Adrenal gland (tissue), 9 donors: ENCODE measurements at regions not wholly inside any gene's neighbourhood (a gene's known extent, or its start where the extent isn't known, plus 50 kb on each side); places are given as distances from the start of the nearest gene placed in this dataset.

Experiments
- DNase-seq, 7 donors: peaks; one replicate each; pipeline ENCODE4 v3.0.0-alpha.2; 2019 to 2020
- H3K27ac ChIP-seq, 5 donors: fragments of 200-600 bp; sonication (generic) in 4 of 5; 1 replicate in 3 of 5; 2 replicates in 2 of 5; pipeline versions ENCODE4 v1.5.1 to v1.8.0; 2016 to 2020; ENCODE audit warnings: mild to moderate bottlenecking in 1 of 5
- H3K27me3 ChIP-seq: fragments of 200-600 bp; 2 replicates; pipeline ENCODE4 v1.8.0; 2021
- H3K36me3 ChIP-seq, 2 donors: fragments of 200-600 bp; replicated peaks in 1 of 2; 1 replicate in 1 of 2; 2 replicates in 1 of 2; pipeline versions ENCODE4 v1.5.1 to v1.8.0; 2018 to 2022
- H3K4me1 ChIP-seq, 2 donors: fragments of 200-600 bp; replicated peaks in 1 of 2; 1 replicate in 1 of 2; 2 replicates in 1 of 2; pipeline versions ENCODE4 v1.5.1 to v1.8.0; 2018 to 2021
- H3K4me3 ChIP-seq, 4 donors: fragments of 200-600 bp; sonication (generic) in 3 of 4; one replicate each; pipeline ENCODE4 v1.5.1; 2016 to 2018
- H3K9me3 ChIP-seq, 3 donors: fragments of 200-600 bp; sonication (generic) in 1 of 3; replicated peaks in 1 of 3; 1 replicate in 2 of 3; 2 replicates in 1 of 3; pipeline versions ENCODE4 v1.5.1 to v1.8.0; 2016 to 2021
- POLR2A ChIP-seq, 2 donors: fragments of 450-650 bp; IDR thresholded peaks; one replicate each; pipeline ENCODE4 v1.6.1; 2017; ENCODE audit warnings: antibody characterized with exemption in 2 of 2, mild to moderate bottlenecking in 2 of 2, moderate library complexity in 1 of 2
- WGBS, 4 donors: extraction: QIAGEN DNeasy Blood & Tissue Kit in 2 of 4; methylation state at CpG; one replicate each; pipeline versions ENCODE4 v1.1.5 to v1.1.7; 2013 to 2017; 5-methylcytosine and 5-hydroxymethylcytosine counted together
- intact Hi-C, 2 donors: fragments of 100-400 bp; cut with DNase I; formaldehyde crosslinking; loops; one replicate each; pipeline versions ENCODE4 v1.14.1 to v1.15.0; 2022 to 2023
- TF ChIP-seq, protein P1 (sequence below), 6 experiments: fragments of 450-650 bp in 4 of 6; fragments of 200-600 bp in 2 of 6; sonication (generic) in 1 of 6; IDR thresholded peaks; 1 replicate in 5 of 6; 2 replicates in 1 of 6; pipeline versions ENCODE4 v1.5.1 to v1.8.0; 2016 to 2021; ENCODE audit warnings: antibody characterized with exemption in 6 of 6, mild to moderate bottlenecking in 2 of 6, moderate library complexity in 1 of 6
- donor health status: healthy with polysubstance abuse.
- donor health status: Bipolar disorder and iron deficiency.
- donor health status: DM: yes; HTN: yes; CAD: no.
- donor health status: DM: no; HTN: no; CAD: no.
- donor health status: DM: no; HTN: no; CAD: no.

DNA sequence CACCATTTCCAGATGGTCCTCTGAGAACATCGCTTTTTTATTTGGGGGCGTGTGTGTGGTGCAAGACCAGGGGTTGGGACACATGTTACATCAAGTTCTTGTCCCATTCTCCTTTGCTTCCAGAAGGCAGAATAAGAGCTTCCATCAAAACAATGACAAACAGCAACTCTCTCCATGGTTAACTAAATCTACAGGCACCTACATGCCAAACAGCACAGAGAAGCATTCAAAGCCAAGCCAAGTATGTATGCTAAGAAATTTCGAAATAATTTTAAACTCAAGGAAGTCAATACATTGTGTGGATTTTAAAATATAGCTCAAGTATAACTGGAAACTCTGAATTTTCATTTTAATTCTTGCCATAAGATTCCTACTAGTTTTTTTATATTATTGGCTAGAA is 105.6 kb downstream of the SEC61B start:
- 72 to 87% (median 78%) methylated on average over 3 of the region's 3 CpGs for WGBS, 4 donors

DNA sequence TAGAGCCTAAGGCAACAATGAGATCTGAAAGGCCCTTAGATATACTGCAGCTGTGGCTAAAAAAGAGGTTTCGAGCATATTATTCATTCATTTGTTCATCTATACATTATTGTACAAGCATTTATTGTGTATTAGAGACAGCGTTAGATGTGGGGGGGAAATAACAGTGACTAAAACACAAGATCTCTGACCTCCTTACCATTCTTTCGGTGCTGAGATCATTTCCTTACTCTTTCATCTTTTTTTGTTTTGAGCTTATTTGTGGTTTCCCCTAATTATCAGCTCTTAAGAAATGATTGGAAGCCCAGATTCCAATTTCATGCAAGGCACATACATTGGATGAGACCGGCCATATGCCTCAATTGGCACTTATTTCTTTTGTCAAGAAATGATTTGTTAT is 113.2 kb downstream of the SEC61B start:
- WGBS, 4 donors = 84 to 92% (median 86%) methylated on average over 4 of the region's 4 CpGs
- DNase-seq = no peak
- no peaks in the 10 kb centered on the region for H3K4me1 ChIP-seq
- no peaks in the 10 kb centered on the region for H3K27me3 ChIP-seq
- no peak overlapping the region for H3K27ac ChIP-seq
- no peaks in the 10 kb centered on the region for H3K36me3 ChIP-seq
- H3K9me3 ChIP-seq = no peaks in the 10 kb centered on the region
- TF ChIP-seq POLR2A (IDR thresholded peaks at IDR 0.05) = no peak
- TF ChIP-seq, protein P1, sequence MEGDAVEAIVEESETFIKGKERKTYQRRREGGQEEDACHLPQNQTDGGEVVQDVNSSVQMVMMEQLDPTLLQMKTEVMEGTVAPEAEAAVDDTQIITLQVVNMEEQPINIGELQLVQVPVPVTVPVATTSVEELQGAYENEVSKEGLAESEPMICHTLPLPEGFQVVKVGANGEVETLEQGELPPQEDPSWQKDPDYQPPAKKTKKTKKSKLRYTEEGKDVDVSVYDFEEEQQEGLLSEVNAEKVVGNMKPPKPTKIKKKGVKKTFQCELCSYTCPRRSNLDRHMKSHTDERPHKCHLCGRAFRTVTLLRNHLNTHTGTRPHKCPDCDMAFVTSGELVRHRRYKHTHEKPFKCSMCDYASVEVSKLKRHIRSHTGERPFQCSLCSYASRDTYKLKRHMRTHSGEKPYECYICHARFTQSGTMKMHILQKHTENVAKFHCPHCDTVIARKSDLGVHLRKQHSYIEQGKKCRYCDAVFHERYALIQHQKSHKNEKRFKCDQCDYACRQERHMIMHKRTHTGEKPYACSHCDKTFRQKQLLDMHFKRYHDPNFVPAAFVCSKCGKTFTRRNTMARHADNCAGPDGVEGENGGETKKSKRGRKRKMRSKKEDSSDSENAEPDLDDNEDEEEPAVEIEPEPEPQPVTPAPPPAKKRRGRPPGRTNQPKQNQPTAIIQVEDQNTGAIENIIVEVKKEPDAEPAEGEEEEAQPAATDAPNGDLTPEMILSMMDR (IDR thresholded peaks at IDR 0.05) = no peak
- H3K4me3 ChIP-seq = no peak overlapping the region
- intact Hi-C loops = no loop called here

More for the DNA sequence above, 105.6 kb downstream of the SEC61B start:
- H3K9me3 ChIP-seq = no peaks in the 10 kb centered on the region
- no peak for TF ChIP-seq POLR2A (IDR thresholded peaks at IDR 0.05)
- TF ChIP-seq, protein P1 (IDR thresholded peaks at IDR 0.05) = no peak
- H3K27me3 ChIP-seq = no peaks in the 10 kb centered on the region
- H3K36me3 ChIP-seq = no peaks in the 10 kb centered on the region
- no peak for DNase-seq
- no peak overlapping the region for H3K27ac ChIP-seq
- intact Hi-C loops = no loop called here
- H3K4me3 ChIP-seq = no peak overlapping the region
- no peaks in the 10 kb centered on the region for H3K4me1 ChIP-seq

DNA sequence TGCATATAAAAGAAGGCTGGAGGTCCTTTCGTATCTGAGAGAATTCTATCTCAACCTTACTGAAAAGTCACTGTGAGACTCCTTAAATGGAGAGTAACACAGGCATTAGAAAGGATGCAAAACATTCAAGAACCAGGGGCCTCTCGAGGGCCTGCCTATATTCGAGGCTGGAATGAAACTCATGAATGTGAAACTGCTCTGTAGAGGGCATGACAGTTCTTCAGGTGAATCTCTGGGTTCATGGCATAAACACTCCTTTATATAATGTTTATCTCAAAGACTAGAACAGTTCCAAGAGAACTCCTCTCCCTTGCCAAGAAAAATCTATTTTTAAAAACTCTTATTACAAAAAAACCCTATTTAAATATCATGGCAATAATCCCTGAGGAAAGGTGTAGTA is 113.9 kb downstream of the SEC61B start:
- Histone ChIP-seq H3K27ac (no peak overlapping the region), H3K27me3 (no peaks in the 10 kb centered on the region), H3K36me3 (no peaks in the 10 kb centered on the region), H3K9me3 (no peaks in the 10 kb centered on the region), H3K4me1 (no peaks in the 10 kb centered on the region), H3K4me3 (no peak overlapping the region)
- DNase-seq = no peak
- intact Hi-C loops = no loop called here
- TF ChIP-seq, protein P1 (IDR thresholded peaks at IDR 0.05) = no peak
- no peak for TF ChIP-seq POLR2A (IDR thresholded peaks at IDR 0.05)
- WGBS, 4 donors = 56 to 71% (median 62%) methylated on average over 3 of the region's 3 CpGs

DNA sequence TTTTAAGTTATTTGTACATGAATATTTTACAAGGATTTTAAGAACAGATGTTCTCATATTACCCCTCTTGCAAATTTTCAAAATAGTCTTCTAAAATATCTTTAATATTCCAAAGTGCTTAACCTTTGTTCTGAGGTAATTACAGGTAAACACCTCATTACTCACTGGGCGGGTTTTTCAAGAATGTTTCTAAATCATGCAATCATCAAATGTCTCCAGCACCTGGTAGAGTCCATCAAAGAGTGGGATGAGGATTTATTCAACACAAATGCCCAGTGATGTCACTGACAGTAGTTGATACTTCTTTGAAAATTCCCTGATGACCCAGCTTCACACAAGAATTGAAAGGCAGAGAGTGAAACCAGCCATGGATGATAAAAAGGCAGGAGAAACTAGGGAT is 114.4 kb downstream of the SEC61B start:
- Histone ChIP-seq H3K27ac (no peak overlapping the region), H3K27me3 (no peaks in the 10 kb centered on the region), H3K4me3 (no peak overlapping the region), H3K36me3 (no peaks in the 10 kb centered on the region), H3K9me3 (no peaks in the 10 kb centered on the region), H3K4me1 (no peaks in the 10 kb centered on the region)
- intact Hi-C loops = no loop called here
- WGBS, 4 donors = 79 to 95% (median 92%) methylated on average over 1 of the region's 1 CpG
- no peak for DNase-seq
- TF ChIP-seq, protein P1 (IDR thresholded peaks at IDR 0.05) = no peak
- TF ChIP-seq POLR2A (IDR thresholded peaks at IDR 0.05) = no peak
